B cell (primary cell): ENCODE measurements at regions not wholly inside any gene's neighbourhood (a gene's known extent, or its start where the extent isn't known, plus 50 kb on each side); places are given as distances from the start of the nearest gene placed in this dataset.

Experiments used
- CTCF ChIP-seq: fragments of 200-600 bp; IDR thresholded peaks from one replicate; pipeline ENCODE4 v1.8.0; 2022; ENCODE audit warnings: antibody characterized with exemption, mild to moderate bottlenecking
- EZH2 ChIP-seq: IDR thresholded peaks from 2 replicates; pipeline ENCODE4 v1.6.1; 2012; ENCODE audit warnings: borderline replicate concordance, low read depth, mild to moderate bottlenecking, moderate library complexity, low read length; ENCODE audit not compliant: insufficient read depth, poor library complexity, severe bottlenecking

GRCh38 chr15:63444611-63445010 lies 59.8 kb upstream of the USP3 start:
- TF ChIP-seq CTCF (no peak), EZH2 (no peak)
